ENCODE measurements at regions not wholly inside any gene's neighbourhood (a gene's known extent, or its start where the extent isn't known, plus 50 kb on each side); places are given as distances from the start of the nearest gene placed in this dataset.

GRCh38 chrY:15510288-15510687 is 986.0 kb downstream of the NLGN4Y start:
- no peak for DNase-seq (ENCODE audit: low read depth)

- DNase-seq (ENCODE audit: low read depth): no peak
Observed at GRCh38 chrY:15510984-15511650, 986.8 kb downstream of the NLGN4Y start.

GRCh38 chrY:15535131-15535530 is 1010.8 kb downstream of the NLGN4Y start:
- DNase-seq (ENCODE audit: low read depth): no peak

- no peak for DNase-seq (ENCODE audit: low read depth)
Observed at GRCh38 chrY:15535784-15536511, 1011.6 kb downstream of the NLGN4Y start.

- no peak for DNase-seq (ENCODE audit: low read depth)
Observed at GRCh38 chrY:15540516-15540915, 1016.2 kb downstream of the NLGN4Y start.

- DNase-seq (ENCODE audit: low read depth): no peak
Observed at GRCh38 chrY:15546177-15546754, 1021.9 kb downstream of the NLGN4Y start.

- no peak for DNase-seq (ENCODE audit: low read depth)
Observed at GRCh38 chrY:15552074-15552473, 1027.7 kb downstream of the NLGN4Y start.

GRCh38 chrY:15554991-15555390 is 1030.7 kb downstream of the NLGN4Y start:
- DNase-seq (ENCODE audit: low read depth): no peak

GRCh38 chrY:15559169-15559568 is 1034.8 kb downstream of the NLGN4Y start:
- DNase-seq (ENCODE audit: low read depth): no peak

- DNase-seq (ENCODE audit: low read depth): no peak
Observed at GRCh38 chrY:15560840-15561239, 1036.5 kb downstream of the NLGN4Y start.

GRCh38 chrY:15561501-15562289 is 1037.4 kb downstream of the NLGN4Y start:
- DNase-seq (ENCODE audit: low read depth): no peak

- no peak for DNase-seq (ENCODE audit: low read depth)
Observed at GRCh38 chrY:15577886-15578285, 1053.6 kb downstream of the NLGN4Y start.

GRCh38 chrY:15578761-15579160 is 1054.4 kb downstream of the NLGN4Y start:
- no peak for DNase-seq (ENCODE audit: low read depth)

GRCh38 chrY:15579245-15579644 is 1054.9 kb downstream of the NLGN4Y start:
- no peak for DNase-seq (ENCODE audit: low read depth)

- no peak for DNase-seq (ENCODE audit: low read depth)
Observed at GRCh38 chrY:15583111-15583510, 1058.8 kb downstream of the NLGN4Y start.

- no peak for DNase-seq (ENCODE audit: low read depth)
Observed at GRCh38 chrY:15592957-15593356, 1068.6 kb downstream of the NLGN4Y start.

- DNase-seq (ENCODE audit: low read depth): no peak
Observed at GRCh38 chrY:15593476-15594160, 1069.3 kb downstream of the NLGN4Y start.

GRCh38 chrY:15594179-15594578 is 1069.8 kb downstream of the NLGN4Y start:
- DNase-seq (ENCODE audit: low read depth): no peak

GRCh38 chrY:15600565-15600964 is 1076.2 kb downstream of the NLGN4Y start:
- DNase-seq (ENCODE audit: low read depth): no peak

GRCh38 chrY:15624370-15624769 is 1100.0 kb downstream of the NLGN4Y start:
- DNase-seq (ENCODE audit: low read depth): no peak

GRCh38 chrY:15624928-15625327 is 1100.6 kb downstream of the NLGN4Y start:
- no peak for DNase-seq (ENCODE audit: low read depth)

- DNase-seq (ENCODE audit: low read depth): no peak
Observed at GRCh38 chrY:15648198-15648597, 1123.9 kb downstream of the NLGN4Y start.
